ENCODE measurements at regions not wholly inside any gene's neighbourhood (a gene's known extent, or its start where the extent isn't known, plus 50 kb on each side); places are given as distances from the start of the nearest gene placed in this dataset.

GRCh38 chr10:27366769-27367168 is 126.2 kb upstream of the ACBD5 start:
- no peak for TF ChIP-seq CTCF (conservative IDR thresholded peaks at IDR 0.05; ENCODE audit: low read depth, low read length)
- no peak for TF ChIP-seq EZH2phosphoT487 (IDR thresholded peaks at IDR 0.05; ENCODE audit: borderline replicate concordance, low read length)
- TF ChIP-seq EZH2 (IDR thresholded peaks at IDR 0.05; ENCODE audit: low read length, unreplicated experiment): no peak

All from PC-3 (cell line).